Endothelial cell of umbilical vein (primary cell): ENCODE measurements at regions not wholly inside any gene's neighbourhood (a gene's known extent, or its start where the extent isn't known, plus 50 kb on each side); places are given as distances from the start of the nearest gene placed in this dataset.
"Not testable (repeated sequence)": the region's sequence is repeated elsewhere in the genome, so short reads cannot be mapped to it uniquely, and the experiment has no call there.

Source experiments
- BruUV-seq: library from RNA; stranded (reverse); fragments of 400-500 nt; replicated peaks from 2 replicates; lab custom pipeline; 2021; lab: Mats Ljungman, UMichigan
- CTCF ChIA-PET: fragments of 300-600, 350-600 bp; sonication (Branson Sonifier 250); formaldehyde crosslinking; loops from one replicate; lab custom pipeline; 2021; ENCODE audit warnings: antibody characterized with exemption, inconsistent platforms; lab: Charles Lee
- POLR2A ChIA-PET: fragments of 300-600, 350-600 bp; sonication (Branson Sonifier 250); formaldehyde crosslinking; loops from one replicate; lab custom pipeline; 2021; ENCODE audit warnings: antibody characterized with exemption, inconsistent platforms; lab: Charles Lee
- DNase-seq: peaks from one replicate; pipeline ENCODE4 v3.0.0-alpha.2; 2011; ENCODE audit warnings: low read depth, low spot score
- FAIRE-seq: peaks from 2 replicates; lab custom pipeline; 2011; peaks lifted over from hg19 to GRCh38; lab: Jason Lieb, UNC
- H2AFZ ChIP-seq: 2 replicates; pipeline ENCODE4 v1.6.0; 2012; ENCODE audit warnings: low read depth, low read length, control low read depth, inconsistent platforms
- H3K27ac ChIP-seq: 2 replicates; pipeline ENCODE4 v1.5.1; 2011; ENCODE audit warnings: low read depth, mild to moderate bottlenecking, control low read depth, low read length, moderate library complexity; ENCODE audit not compliant: insufficient read depth
- H3K27me3 ChIP-seq, 2 experiments: 2 replicates each; pipeline versions ENCODE4 v1.6.0 to v1.6.1; 2011; ENCODE audit warnings: low read length in 2 of 2, mixed read lengths in 1 of 2; ENCODE audit not compliant: control insufficient read depth in 2 of 2, insufficient read depth in 2 of 2
- H3K36me3 ChIP-seq, 2 experiments: 2 replicates in 1 of 2; 3 replicates in 1 of 2; pipeline ENCODE4 v1.5.1; 2011; ENCODE audit warnings: low read length in 2 of 2, mild to moderate bottlenecking in 1 of 2, moderate library complexity in 1 of 2; ENCODE audit not compliant: control insufficient read depth in 2 of 2, insufficient read depth in 2 of 2; ENCODE audit errors: extremely low read depth in 1 of 2
- H3K4me1 ChIP-seq: 3 replicates; pipeline ENCODE4 v1.5.1; 2011; ENCODE audit warnings: mild to moderate bottlenecking, low read length; ENCODE audit not compliant: control insufficient read depth, insufficient read depth; ENCODE audit errors: extremely low read depth
- H3K4me2 ChIP-seq: 2 replicates; pipeline ENCODE4 v1.6.1; 2011; ENCODE audit warnings: low read length, control low read depth, mixed read lengths; ENCODE audit not compliant: insufficient read depth
- H3K4me3 ChIP-seq, 3 experiments: fragments of 200-600 bp in 1 of 3; sonication (generic), shearing (Covaris generic) in 1 of 3; replicated peaks in 1 of 3; 2 replicates each; pipeline ENCODE4 v1.5.1; 2011 to 2016; ENCODE audit warnings: control low read depth in 3 of 3, low read length in 3 of 3, mild to moderate bottlenecking in 2 of 3, inconsistent platforms in 1 of 3, low read depth in 1 of 3, moderate library complexity in 1 of 3; ENCODE audit not compliant: insufficient read depth in 1 of 3
- H3K79me2 ChIP-seq: 2 replicates; pipeline ENCODE4 v1.6.0; 2012; ENCODE audit warnings: low read length, inconsistent platforms; ENCODE audit not compliant: control insufficient read depth, insufficient read depth
- H3K9ac ChIP-seq: replicated peaks from 2 replicates; pipeline ENCODE3; 2011; ENCODE audit warnings: low read length, control low read depth; ENCODE audit not compliant: insufficient read depth; ENCODE audit errors: extremely low read depth
- H3K9me1 ChIP-seq: replicated peaks from 3 replicates; pipeline ENCODE4 v1.6.0; 2011; ENCODE audit warnings: mild to moderate bottlenecking, low read length; ENCODE audit not compliant: control insufficient read depth, insufficient read depth; ENCODE audit errors: extremely low read depth
- H3K9me3 ChIP-seq: replicated peaks from 2 replicates; pipeline ENCODE4 v1.5.1; 2012; ENCODE audit warnings: low read length, inconsistent platforms; ENCODE audit not compliant: control insufficient read depth, insufficient read depth
- H4K20me1 ChIP-seq: replicated peaks from 2 replicates; pipeline ENCODE3; 2011; ENCODE audit warnings: mild to moderate bottlenecking, low read length; ENCODE audit not compliant: control insufficient read depth, insufficient read depth; ENCODE audit errors: extremely low read depth
- EZH2 ChIP-seq: IDR thresholded peaks from 2 replicates; pipeline ENCODE4 v1.6.1; 2012; ENCODE audit warnings: borderline replicate concordance, low read depth, mild to moderate bottlenecking, moderate library complexity, low read length, inconsistent platforms; ENCODE audit not compliant: severe bottlenecking
- FOS ChIP-seq: IDR thresholded peaks from 2 replicates; pipeline ENCODE4 v1.6.1; 2011; ENCODE audit warnings: mild to moderate bottlenecking, low read length, moderate library complexity, borderline replicate concordance; ENCODE audit not compliant: insufficient read depth
- GATA2 ChIP-seq: IDR thresholded peaks from 2 replicates; pipeline ENCODE4 v1.7.0; 2011; ENCODE audit warnings: low read depth, mild to moderate bottlenecking, moderate library complexity, mixed read lengths, low read length; ENCODE audit not compliant: insufficient read length, insufficient read depth
- JUN ChIP-seq: IDR thresholded peaks from 2 replicates; pipeline ENCODE4 v1.6.1; 2011; ENCODE audit warnings: borderline replicate concordance, low read depth; ENCODE audit not compliant: insufficient read length, insufficient read depth
- MYC ChIP-seq: IDR thresholded peaks from one replicate; pipeline ENCODE4 v1.6.1; 2011; ENCODE audit warnings: mild to moderate bottlenecking, low read depth, low read length
- POLR2A ChIP-seq: IDR thresholded peaks from 2 replicates; pipeline ENCODE4 v1.6.1; 2012; ENCODE audit warnings: low read depth, mild to moderate bottlenecking, control low read depth, low read length
- POLR2AphosphoS5 ChIP-seq: IDR thresholded peaks from 2 replicates; pipeline ENCODE4 v1.6.1; 2012; ENCODE audit warnings: low read depth, mild to moderate bottlenecking, control low read depth, low read length, moderate library complexity; ENCODE audit not compliant: insufficient read depth
- dilution Hi-C: fragments of 300-500 bp; cut with MboI; formaldehyde crosslinking; loops from one replicate; pipeline ENCODE4 v1.15.0; 2019; ENCODE audit warnings: low sequenced_read_pairs; ENCODE audit not compliant: extremely low pct_ligation_motif_present
- intact Hi-C: fragments of 100-400 bp; cut with micrococcal nuclease; formaldehyde crosslinking; loops from one replicate; pipeline ENCODE4 v1.10.0; 2022
- TF ChIP-seq, protein P1 (sequence below), 2 donors: IDR thresholded peaks; 1 replicate in 1 of 2; 2 replicates in 1 of 2; pipeline ENCODE4 v1.5.1; 2011; ENCODE audit warnings: low read length in 2 of 2, mild to moderate bottlenecking in 2 of 2, moderate library complexity in 2 of 2, control low read depth in 1 of 2, inconsistent platforms in 1 of 2, low read depth in 1 of 2; ENCODE audit not compliant: insufficient read depth in 1 of 2; ENCODE audit errors: extremely low read depth in 1 of 2
- TF ChIP-seq, protein P2 (sequence below): IDR thresholded peaks from 2 replicates; pipeline ENCODE4 v1.6.1; 2011; ENCODE audit not compliant: insufficient read depth, insufficient read length

DNA sequence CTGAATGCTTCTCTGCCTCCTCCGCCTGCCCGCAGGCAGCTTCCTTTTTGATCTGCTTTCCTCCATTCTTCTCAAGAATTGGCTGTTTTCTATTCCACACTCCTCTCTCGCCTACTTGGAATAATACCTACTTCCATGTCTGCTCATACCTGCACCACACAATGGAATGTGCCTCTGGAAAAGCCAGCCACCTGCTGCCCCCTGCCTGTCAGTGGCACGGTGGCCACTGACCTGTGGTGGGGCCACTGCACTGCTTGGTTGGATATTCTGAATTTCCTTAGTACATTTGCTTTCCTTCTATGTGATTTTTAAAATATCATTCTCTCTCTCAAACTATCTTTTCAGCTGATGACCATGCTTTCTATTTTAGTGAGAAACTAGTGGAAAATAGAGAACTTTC is 406.9 kb downstream of the DCDC2C start:
- H3K79me2 ChIP-seq = no peaks in the 10 kb centered on the region
- no TSS peak for BruUV-seq
- no peaks in the 10 kb centered on the region for H3K9me1 ChIP-seq
- ChIA-PET POLR2A (no interaction called here), CTCF (no interaction called here)
- no peak overlapping the region for H2AFZ ChIP-seq
- no peaks in the 10 kb centered on the region for H3K27me3 ChIP-seq
- DNase-seq (no peak), FAIRE-seq (no peak)
- no peak overlapping the region for H3K4me3 ChIP-seq
- H3K4me1 ChIP-seq = no peaks in the 10 kb centered on the region
- H3K4me2 ChIP-seq = no peak overlapping the region
- no peak overlapping the region for H3K9ac ChIP-seq
- H3K9me3 ChIP-seq = no peaks in the 10 kb centered on the region
- dilution Hi-C loops = no loop called here
- no peaks in the 10 kb centered on the region for H4K20me1 ChIP-seq
- intact Hi-C loops = no loop called here
- no peak overlapping the region for H3K27ac ChIP-seq
- no peaks in the 10 kb centered on the region for H3K36me3 ChIP-seq
- TF ChIP-seq POLR2A (no peak), MYC (no peak), POLR2AphosphoS5 (no peak), GATA2 (no peak), EZH2 (no peak), JUN (no peak), FOS (no peak)
- TF ChIP-seq, protein P1, sequence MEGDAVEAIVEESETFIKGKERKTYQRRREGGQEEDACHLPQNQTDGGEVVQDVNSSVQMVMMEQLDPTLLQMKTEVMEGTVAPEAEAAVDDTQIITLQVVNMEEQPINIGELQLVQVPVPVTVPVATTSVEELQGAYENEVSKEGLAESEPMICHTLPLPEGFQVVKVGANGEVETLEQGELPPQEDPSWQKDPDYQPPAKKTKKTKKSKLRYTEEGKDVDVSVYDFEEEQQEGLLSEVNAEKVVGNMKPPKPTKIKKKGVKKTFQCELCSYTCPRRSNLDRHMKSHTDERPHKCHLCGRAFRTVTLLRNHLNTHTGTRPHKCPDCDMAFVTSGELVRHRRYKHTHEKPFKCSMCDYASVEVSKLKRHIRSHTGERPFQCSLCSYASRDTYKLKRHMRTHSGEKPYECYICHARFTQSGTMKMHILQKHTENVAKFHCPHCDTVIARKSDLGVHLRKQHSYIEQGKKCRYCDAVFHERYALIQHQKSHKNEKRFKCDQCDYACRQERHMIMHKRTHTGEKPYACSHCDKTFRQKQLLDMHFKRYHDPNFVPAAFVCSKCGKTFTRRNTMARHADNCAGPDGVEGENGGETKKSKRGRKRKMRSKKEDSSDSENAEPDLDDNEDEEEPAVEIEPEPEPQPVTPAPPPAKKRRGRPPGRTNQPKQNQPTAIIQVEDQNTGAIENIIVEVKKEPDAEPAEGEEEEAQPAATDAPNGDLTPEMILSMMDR (IDR thresholded peaks at IDR 0.05; ENCODE audit: extremely low read depth in 1 of 2, insufficient read depth in 1 of 2, low read depth in 1 of 2, low read length in 2 of 2) = no peak
- TF ChIP-seq, protein P2, sequence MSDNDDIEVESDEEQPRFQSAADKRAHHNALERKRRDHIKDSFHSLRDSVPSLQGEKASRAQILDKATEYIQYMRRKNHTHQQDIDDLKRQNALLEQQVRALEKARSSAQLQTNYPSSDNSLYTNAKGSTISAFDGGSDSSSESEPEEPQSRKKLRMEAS = no peak

DNA sequence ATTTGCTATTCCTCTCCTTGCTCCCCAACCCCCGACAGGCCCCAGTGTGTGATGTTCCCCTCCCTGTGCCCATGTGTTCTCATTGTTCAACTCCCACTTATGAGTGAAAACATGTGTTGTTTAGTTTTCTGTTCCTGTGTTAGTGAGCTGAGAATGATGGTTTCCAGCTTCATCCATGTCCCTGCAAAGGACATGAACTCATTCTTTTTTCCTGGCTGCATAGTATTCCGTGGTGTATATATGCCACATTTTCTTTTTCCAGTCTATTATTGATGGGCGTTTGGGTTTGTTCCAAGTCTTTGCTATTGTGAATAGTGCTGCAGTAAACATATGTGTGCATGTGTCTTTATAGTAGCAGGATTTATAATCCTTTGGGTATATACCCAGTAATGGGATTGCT is 412.1 kb downstream of the DCDC2C start:
- FAIRE-seq, BruUV-seq, H3K4me2 ChIP-seq, dilution Hi-C loops, H3K9me1 ChIP-seq, H3K79me2 ChIP-seq, H3K27me3 ChIP-seq, POLR2A ChIA-PET, CTCF ChIA-PET, H3K9me3 ChIP-seq, H3K4me1 ChIP-seq, DNase-seq, H4K20me1 ChIP-seq, intact Hi-C loops, H3K4me3 ChIP-seq, H2AFZ ChIP-seq, H3K27ac ChIP-seq, H3K9ac ChIP-seq, H3K36me3 ChIP-seq: not testable (repeated sequence)
